ENCODE measurements at regions not wholly inside any gene's neighbourhood (a gene's known extent, or its start where the extent isn't known, plus 50 kb on each side); places are given as distances from the start of the nearest gene placed in this dataset.
"Not testable (repeated sequence)": the region's sequence is repeated elsewhere in the genome, so short reads cannot be mapped to it uniquely, and the experiment has no call there.

GRCh38 chr16:29273298-29274054, 133.0 kb downstream of the NPIPB11 start:
- DNase-seq, result not testable (repeated sequence)

GRCh38 chr16:29271721-29272675, 134.5 kb downstream of the NPIPB11 start:
- DNase-seq, result not testable (repeated sequence)

GRCh38 chr16:29270923-29271322, 135.6 kb downstream of the NPIPB11 start:
- DNase-seq, result not testable (repeated sequence)

GRCh38 chr16:29270033-29270432, 136.5 kb downstream of the NPIPB11 start:
- DNase-seq, result not testable (repeated sequence)

GRCh38 chr16:29269192-29269811, 137.2 kb downstream of the NPIPB11 start:
- DNase-seq, result not testable (repeated sequence)

- DNase-seq, result not testable (repeated sequence)
These were observed 137.7 kb downstream of the NPIPB11 start for GRCh38 chr16:29268785-29269191.

GRCh38 chr16:29268348-29268747, 138.2 kb downstream of the NPIPB11 start:
- DNase-seq, result not testable (repeated sequence)

- not testable (repeated sequence) for DNase-seq
These were observed 138.6 kb downstream of the NPIPB11 start for GRCh38 chr16:29267891-29268290.

GRCh38 chr16:29267055-29267619, 139.4 kb downstream of the NPIPB11 start:
- DNase-seq, result not testable (repeated sequence)

GRCh38 chr16:29266612-29267011, 139.9 kb downstream of the NPIPB11 start:
- DNase-seq, result not testable (repeated sequence)

- not testable (repeated sequence) for DNase-seq
These were observed 141.2 kb downstream of the NPIPB11 start for GRCh38 chr16:29265255-29265853.

- DNase-seq, result not testable (repeated sequence)
These were observed 142.3 kb downstream of the NPIPB11 start for GRCh38 chr16:29264080-29264837.

- not testable (repeated sequence) for DNase-seq
These were observed 143.8 kb downstream of the NPIPB11 start for GRCh38 chr16:29262725-29263124.

GRCh38 chr16:29261427-29262248, 144.9 kb downstream of the NPIPB11 start:
- DNase-seq, result not testable (repeated sequence)

GRCh38 chr16:29260683-29261426, 145.7 kb downstream of the NPIPB11 start:
- DNase-seq, result not testable (repeated sequence)

GRCh38 chr16:29259635-29260457, 146.7 kb downstream of the NPIPB11 start:
- not testable (repeated sequence) for DNase-seq

GRCh38 chr16:29258946-29259634, 147.4 kb downstream of the NPIPB11 start:
- DNase-seq, result not testable (repeated sequence)

Measured in NCI-H2227 treated with DMSO at 0.1 percent for 48 hours (cell line).